GM12878 (cell line): ENCODE measurements at regions not wholly inside any gene's neighbourhood (a gene's known extent, or its start where the extent isn't known, plus 50 kb on each side); places are given as distances from the start of the nearest gene placed in this dataset.

ENCODE experiments used
- ATF7 ChIP-seq: fragments of 450-650 bp; IDR thresholded peaks from 2 replicates; pipeline ENCODE4 v1.6.1; 2016; ENCODE audit warnings: low read depth, mild to moderate bottlenecking
- CREB1 ChIP-seq: IDR thresholded peaks from 2 replicates; pipeline ENCODE4 v1.6.1; 2012; ENCODE audit warnings: low read depth, mild to moderate bottlenecking, inconsistent platforms
- CREM ChIP-seq: IDR thresholded peaks from 2 replicates; pipeline ENCODE4 v1.6.1; 2014; ENCODE audit warnings: antibody characterized with exemption, low read depth
- HCFC1 ChIP-seq: fragments of 150-350 bp; IDR thresholded peaks from 2 replicates; pipeline ENCODE4 v1.6.1; 2014; ENCODE audit warnings: low read length
- NR2C2 ChIP-seq: IDR thresholded peaks from 2 replicates; pipeline ENCODE4 v1.6.1; 2011; ENCODE audit warnings: borderline replicate concordance, low read depth; ENCODE audit not compliant: control insufficient read depth, insufficient read length
- NR2F1 ChIP-seq: fragments of 450-650 bp; conservative IDR thresholded peaks from 2 replicates; pipeline ENCODE4 v1.6.1; 2017; ENCODE audit warnings: mild to moderate bottlenecking
- PAX5 ChIP-seq: IDR thresholded peaks from 2 replicates; pipeline ENCODE4 v1.6.1; 2011; ENCODE audit warnings: low read depth, low read length, borderline replicate concordance
- PBX3 ChIP-seq: IDR thresholded peaks from 2 replicates; pipeline ENCODE4 v1.6.1; 2011; ENCODE audit warnings: mild to moderate bottlenecking, low read depth, low read length, moderate library complexity; ENCODE audit not compliant: insufficient replicate concordance
- PKNOX1 ChIP-seq: fragments of 450-650 bp; IDR thresholded peaks from 2 replicates; pipeline ENCODE4 v1.6.1; 2016; ENCODE audit warnings: mild to moderate bottlenecking
- POLR2A ChIP-seq: IDR thresholded peaks from 2 replicates; pipeline ENCODE4 v1.6.1; 2011; ENCODE audit warnings: low read depth, mild to moderate bottlenecking, low read length
- POLR2AphosphoS2 ChIP-seq: IDR thresholded peaks from 2 replicates; pipeline ENCODE4 v1.6.1; 2011; ENCODE audit warnings: low read depth, mild to moderate bottlenecking, low read length, improper control_type of control experiment, moderate library complexity
- RB1 ChIP-seq: fragments of 450-650 bp; formaldehyde crosslinking; IDR thresholded peaks from 2 replicates; pipeline ENCODE4 v1.6.1; 2017; ENCODE audit warnings: mild to moderate bottlenecking, borderline replicate concordance
- RBBP5 ChIP-seq: fragments of 200-600 bp; sonication (generic); conservative IDR thresholded peaks from 2 replicates; pipeline ENCODE4 v1.6.1; 2016
- RELA ChIP-seq: fragments of 450-650 bp; IDR thresholded peaks from 2 replicates; pipeline ENCODE4 v1.8.0; 2014; ENCODE audit warnings: borderline replicate concordance; ENCODE audit not compliant: partially characterized antibody
- RELB ChIP-seq: fragments of 450-650 bp; IDR thresholded peaks from 2 replicates; pipeline ENCODE4 v1.6.1; 2017; ENCODE audit warnings: low read depth, mild to moderate bottlenecking, moderate library complexity
- SP1 ChIP-seq: IDR thresholded peaks from one replicate; pipeline ENCODE4 v1.6.1; 2011; ENCODE audit warnings: low read depth, low read length
- STAT1 ChIP-seq: fragments of 450-650 bp; conservative IDR thresholded peaks from 2 replicates; pipeline ENCODE4 v1.6.1; 2014; ENCODE audit warnings: antibody characterized with exemption, mild to moderate bottlenecking
- WRNIP1 ChIP-seq: IDR thresholded peaks from 2 replicates; pipeline ENCODE4 v1.6.1; 2011; ENCODE audit warnings: low read depth, low read length, improper control_type of control experiment, borderline replicate concordance
- ZNF207 ChIP-seq: fragments of 450-650 bp; IDR thresholded peaks from 2 replicates; pipeline ENCODE4 v1.6.1; 2014; ENCODE audit warnings: antibody characterized with exemption, mild to moderate bottlenecking, borderline replicate concordance
- ZZZ3 ChIP-seq: IDR thresholded peaks from 2 replicates; pipeline ENCODE4 v1.6.1; 2011; ENCODE audit warnings: low read depth; ENCODE audit not compliant: control insufficient read depth, insufficient read length
- TF ChIP-seq, protein P1 (sequence below): fragments of 150-350 bp; IDR thresholded peaks from 2 replicates; pipeline ENCODE4 v1.6.1; 2014; ENCODE audit warnings: mild to moderate bottlenecking, low read depth, low read length
- TF ChIP-seq, protein P2 (sequence below), 3 experiments: IDR thresholded peaks in 2 of 3; conservative IDR thresholded peaks in 1 of 3; 2 replicates each; pipeline ENCODE4 v1.5.1; 2011; ENCODE audit warnings: low read depth in 3 of 3, low read length in 3 of 3, mild to moderate bottlenecking in 3 of 3, control low read depth in 2 of 3, moderate library complexity in 2 of 3, inconsistent platforms in 1 of 3, mixed read lengths in 1 of 3; ENCODE audit not compliant: control insufficient read depth in 2 of 3, insufficient read depth in 1 of 3; ENCODE audit errors: extremely low read depth in 1 of 3
- TF ChIP-seq, protein P3 (sequence below): IDR thresholded peaks from 2 replicates; pipeline ENCODE4 v1.6.1; 2011; ENCODE audit warnings: low read depth, mild to moderate bottlenecking, low read length, moderate library complexity, borderline replicate concordance; ENCODE audit errors: extremely low read depth

DNA sequence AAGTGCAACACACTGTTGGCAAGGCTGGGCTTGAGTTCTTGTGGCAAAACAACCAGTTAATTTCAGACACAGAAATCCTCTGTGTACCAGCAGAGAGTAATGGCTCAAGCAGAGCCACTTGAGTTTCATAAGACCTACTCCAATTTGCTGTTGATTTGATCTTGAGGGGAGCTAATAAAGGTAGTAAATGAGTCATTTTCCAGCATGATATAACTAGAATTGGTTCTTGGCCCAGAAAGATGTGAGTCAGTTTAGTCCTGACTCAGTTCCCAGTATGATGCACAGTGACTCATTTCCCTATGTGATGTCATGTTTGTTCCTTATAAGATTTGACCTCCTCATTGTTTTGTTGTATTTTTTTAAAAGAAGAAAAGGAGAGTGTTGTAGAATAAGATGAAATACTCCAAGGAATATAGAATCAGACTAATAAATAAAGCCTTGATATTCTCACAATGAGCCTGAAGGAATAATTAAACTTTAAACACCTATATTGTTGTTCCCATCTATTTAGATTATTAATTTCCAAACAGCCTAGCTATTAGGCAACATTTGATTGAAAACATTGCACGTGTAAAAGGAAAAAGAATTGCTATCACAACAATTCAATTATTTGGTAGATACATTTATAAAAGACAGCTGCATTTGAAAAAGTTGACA lies 186.2 kb downstream of the REEP3 start (continued):
- TF ChIP-seq, protein P1, sequence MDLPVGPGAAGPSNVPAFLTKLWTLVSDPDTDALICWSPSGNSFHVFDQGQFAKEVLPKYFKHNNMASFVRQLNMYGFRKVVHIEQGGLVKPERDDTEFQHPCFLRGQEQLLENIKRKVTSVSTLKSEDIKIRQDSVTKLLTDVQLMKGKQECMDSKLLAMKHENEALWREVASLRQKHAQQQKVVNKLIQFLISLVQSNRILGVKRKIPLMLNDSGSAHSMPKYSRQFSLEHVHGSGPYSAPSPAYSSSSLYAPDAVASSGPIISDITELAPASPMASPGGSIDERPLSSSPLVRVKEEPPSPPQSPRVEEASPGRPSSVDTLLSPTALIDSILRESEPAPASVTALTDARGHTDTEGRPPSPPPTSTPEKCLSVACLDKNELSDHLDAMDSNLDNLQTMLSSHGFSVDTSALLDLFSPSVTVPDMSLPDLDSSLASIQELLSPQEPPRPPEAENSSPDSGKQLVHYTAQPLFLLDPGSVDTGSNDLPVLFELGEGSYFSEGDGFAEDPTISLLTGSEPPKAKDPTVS: no peak
- TF ChIP-seq RELB: no peak; the same call in 1 of the 2 replicates
- TF ChIP-seq RBBP5: no peak
- no peak for TF ChIP-seq ZZZ3
- TF ChIP-seq SP1: no peak
- peak; percentile 98 for TF ChIP-seq CREM
- peak; percentile 71; the same call in 1 of the 2 replicates for TF ChIP-seq NR2F1
- TF ChIP-seq ZNF207: no peak
- no peak for TF ChIP-seq WRNIP1
- TF ChIP-seq POLR2AphosphoS2: no peak
- TF ChIP-seq, protein P2, sequence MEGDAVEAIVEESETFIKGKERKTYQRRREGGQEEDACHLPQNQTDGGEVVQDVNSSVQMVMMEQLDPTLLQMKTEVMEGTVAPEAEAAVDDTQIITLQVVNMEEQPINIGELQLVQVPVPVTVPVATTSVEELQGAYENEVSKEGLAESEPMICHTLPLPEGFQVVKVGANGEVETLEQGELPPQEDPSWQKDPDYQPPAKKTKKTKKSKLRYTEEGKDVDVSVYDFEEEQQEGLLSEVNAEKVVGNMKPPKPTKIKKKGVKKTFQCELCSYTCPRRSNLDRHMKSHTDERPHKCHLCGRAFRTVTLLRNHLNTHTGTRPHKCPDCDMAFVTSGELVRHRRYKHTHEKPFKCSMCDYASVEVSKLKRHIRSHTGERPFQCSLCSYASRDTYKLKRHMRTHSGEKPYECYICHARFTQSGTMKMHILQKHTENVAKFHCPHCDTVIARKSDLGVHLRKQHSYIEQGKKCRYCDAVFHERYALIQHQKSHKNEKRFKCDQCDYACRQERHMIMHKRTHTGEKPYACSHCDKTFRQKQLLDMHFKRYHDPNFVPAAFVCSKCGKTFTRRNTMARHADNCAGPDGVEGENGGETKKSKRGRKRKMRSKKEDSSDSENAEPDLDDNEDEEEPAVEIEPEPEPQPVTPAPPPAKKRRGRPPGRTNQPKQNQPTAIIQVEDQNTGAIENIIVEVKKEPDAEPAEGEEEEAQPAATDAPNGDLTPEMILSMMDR (IDR thresholded peaks at IDR 0.05 in 2 of 3, conservative IDR thresholded peaks at IDR 0.05 in 1 of 3; ENCODE audit: control insufficient read depth in 2 of 3, extremely low read depth in 1 of 3, insufficient read depth in 1 of 3, low read depth in 3 of 3, low read length in 3 of 3): no peak
- no peak for TF ChIP-seq HCFC1
- TF ChIP-seq RB1: no peak
- peak; percentile 88 for TF ChIP-seq CREB1
- no peak for TF ChIP-seq NR2C2
- no peak for TF ChIP-seq STAT1
- no peak for TF ChIP-seq PKNOX1
- TF ChIP-seq RELA: no peak
- TF ChIP-seq PAX5: peak; percentile 48; the same call in 1 of the 2 replicates
- no peak for TF ChIP-seq PBX3
- no peak for TF ChIP-seq POLR2A
- TF ChIP-seq ATF7: peak; percentile 94
- TF ChIP-seq, protein P3, sequence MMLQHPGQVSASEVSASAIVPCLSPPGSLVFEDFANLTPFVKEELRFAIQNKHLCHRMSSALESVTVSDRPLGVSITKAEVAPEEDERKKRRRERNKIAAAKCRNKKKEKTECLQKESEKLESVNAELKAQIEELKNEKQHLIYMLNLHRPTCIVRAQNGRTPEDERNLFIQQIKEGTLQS: no peak
